SHP77 treated with DMSO at 0.1 percent for 48 hours (cell line): ENCODE measurements at regions not wholly inside any gene's neighbourhood (a gene's known extent, or its start where the extent isn't known, plus 50 kb on each side); places are given as distances from the start of the nearest gene placed in this dataset.
"Not testable (repeated sequence)": the region's sequence is repeated elsewhere in the genome, so short reads cannot be mapped to it uniquely, and the experiment has no call there.

Experiments
- DNase-seq: peaks from one replicate; lab custom pipeline; 2025; lab: John Stamatoyannopoulos, UW

DNA sequence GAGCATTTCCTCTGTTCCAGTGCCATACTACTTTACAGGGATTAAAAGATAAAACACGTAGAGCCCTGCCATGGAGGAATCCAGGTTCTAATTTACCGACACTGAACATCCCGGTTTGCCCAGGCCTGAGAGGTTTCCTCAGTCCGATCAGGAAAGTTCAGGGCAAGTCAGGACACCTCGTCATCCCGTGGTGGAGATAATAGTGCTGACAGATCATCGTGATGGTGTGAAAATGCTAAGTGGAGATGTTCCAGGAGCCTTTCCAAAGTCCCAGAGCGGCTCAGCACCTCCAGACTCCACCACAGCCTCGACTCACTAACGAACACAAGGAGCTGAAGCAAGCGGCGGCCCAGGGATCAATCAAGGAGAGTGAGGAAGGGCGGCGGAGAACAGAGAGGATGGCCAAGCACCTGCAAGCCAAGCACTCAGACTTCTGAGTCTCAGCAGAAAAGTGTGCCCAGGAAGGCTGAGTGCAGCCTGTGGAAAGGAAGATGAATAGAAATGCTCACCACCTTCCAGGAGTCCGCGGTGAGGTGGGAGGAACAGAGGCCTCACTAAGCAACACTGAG, 103.7 kb upstream of the VWC2 start:
- no peak for DNase-seq

- DNase-seq = no peak
Measured at GRCh38 chr7:49670991-49671390, 102.4 kb upstream of the VWC2 start.

DNA sequence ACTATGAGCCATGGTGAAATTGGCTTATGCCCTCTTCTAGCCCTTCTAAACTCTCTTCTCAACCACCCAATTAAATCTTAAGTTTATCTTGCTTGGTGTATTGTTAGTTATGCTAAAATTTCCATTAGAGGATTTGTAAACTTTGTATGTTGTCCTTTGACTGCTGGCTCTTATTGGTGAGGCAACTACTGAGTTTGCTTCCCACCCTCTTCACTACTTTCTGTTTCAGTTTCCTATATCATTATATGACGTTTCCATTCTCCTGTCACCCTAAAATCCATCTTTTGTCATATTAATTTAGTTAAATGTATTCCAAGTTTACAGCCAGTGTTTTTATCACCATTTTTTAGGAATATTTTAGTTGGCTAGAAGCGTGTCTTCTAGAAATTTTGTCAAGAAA, 80.9 kb upstream of the VWC2 start:
- DNase-seq = no peak

DNA sequence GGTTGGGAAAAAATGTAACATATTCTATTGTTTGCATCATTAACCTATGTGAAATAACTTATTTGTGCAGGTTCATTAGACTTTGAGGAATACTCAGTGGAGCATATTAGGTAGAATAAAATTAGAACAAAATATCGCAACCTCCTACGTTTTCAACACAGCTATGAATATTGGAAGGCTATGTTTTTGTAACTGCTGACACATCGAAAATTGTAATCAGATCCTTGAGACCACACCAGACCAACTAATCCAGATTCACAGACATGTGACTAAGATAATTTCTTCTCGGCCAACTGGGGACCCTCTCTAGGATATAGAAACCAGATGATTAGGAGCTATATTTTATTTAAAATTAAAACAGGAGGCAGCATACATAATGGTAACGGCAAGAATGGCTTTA, 77.5 kb upstream of the VWC2 start:
- no peak for DNase-seq

DNA sequence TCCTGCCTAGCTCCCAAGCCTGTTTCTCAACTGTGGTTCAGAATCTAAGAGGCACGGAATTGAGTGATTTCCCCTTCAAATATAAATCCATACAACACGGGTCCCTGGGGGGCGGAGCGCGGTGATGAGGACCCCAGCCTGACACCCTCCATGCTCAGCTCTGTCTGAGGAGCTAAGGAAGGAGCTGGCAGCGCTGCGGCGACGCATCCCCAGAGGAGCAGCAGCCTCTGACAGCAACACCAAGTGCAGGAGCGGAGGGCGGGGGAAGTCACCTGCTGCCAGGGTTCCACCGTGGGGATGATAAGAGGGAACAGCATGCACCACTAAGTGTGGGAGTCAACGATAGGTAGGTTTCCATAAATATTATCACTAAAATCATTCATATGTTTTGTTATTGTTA, 72.6 kb upstream of the VWC2 start:
- DNase-seq = no peak

DNA sequence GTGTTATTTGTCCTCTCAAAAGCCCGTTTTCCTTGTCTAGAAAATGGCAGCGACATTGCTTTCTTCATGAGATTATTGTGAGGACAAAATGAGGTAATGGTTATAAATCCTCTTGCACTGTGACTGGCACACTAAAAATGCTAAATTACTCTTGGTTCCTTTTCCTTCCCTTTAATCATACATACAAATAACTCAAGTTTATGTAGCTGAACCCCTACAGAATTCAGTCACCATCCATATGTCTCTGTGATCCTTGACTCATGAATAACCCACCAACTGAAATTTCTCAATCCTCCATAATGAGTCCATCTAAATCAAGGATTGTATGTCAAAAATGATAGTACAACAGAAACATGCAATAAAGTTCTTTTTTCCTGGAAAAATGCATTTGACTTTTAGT, 71.3 kb upstream of the VWC2 start:
- DNase-seq = no peak

- no peak for DNase-seq
Measured at GRCh38 chr7:49703337-49703736, 70.1 kb upstream of the VWC2 start.

DNA sequence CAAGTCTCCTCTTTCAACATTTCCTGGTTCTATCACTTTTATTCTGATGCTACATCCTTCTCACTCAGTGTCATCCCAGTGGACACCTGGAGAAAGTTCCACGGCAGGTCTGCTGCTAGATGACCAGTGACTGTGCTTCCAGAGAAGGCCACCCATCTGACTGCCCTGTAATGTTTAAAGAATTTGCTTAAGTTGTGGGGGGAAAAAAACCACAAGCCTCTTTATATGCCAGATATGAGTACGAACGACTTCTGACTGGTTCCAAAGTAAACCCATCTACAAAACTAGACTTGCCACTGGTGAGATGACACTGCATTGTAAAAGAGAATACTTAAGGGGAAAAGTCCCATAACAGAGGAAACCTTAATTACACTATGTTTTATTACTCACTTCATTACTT, 69.6 kb upstream of the VWC2 start:
- DNase-seq = no peak

- DNase-seq = no peak
Measured at GRCh38 chr7:49706106-49706505, 67.3 kb upstream of the VWC2 start.

- no peak for DNase-seq
Measured at GRCh38 chr7:49707891-49708290, 65.5 kb upstream of the VWC2 start.

DNA sequence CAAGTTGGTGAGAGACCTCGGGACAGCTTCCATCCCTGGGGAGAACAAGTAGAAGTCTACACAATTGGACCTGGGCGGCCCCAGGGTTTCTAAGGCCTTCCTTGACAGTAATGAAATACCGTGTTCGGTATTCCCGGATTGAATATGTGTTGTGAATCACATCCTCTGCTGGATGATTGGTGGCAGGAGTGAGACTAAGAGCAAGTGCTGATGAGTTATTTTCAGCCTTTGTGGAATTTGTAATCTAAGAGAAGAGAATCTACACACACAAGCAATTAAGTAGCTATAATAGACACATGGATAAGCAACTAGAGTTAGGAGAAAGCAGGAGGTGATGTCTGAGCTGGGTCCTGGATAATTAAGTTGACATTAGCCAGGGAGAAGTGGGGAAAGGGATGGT, 64.8 kb upstream of the VWC2 start:
- no peak for DNase-seq

DNA sequence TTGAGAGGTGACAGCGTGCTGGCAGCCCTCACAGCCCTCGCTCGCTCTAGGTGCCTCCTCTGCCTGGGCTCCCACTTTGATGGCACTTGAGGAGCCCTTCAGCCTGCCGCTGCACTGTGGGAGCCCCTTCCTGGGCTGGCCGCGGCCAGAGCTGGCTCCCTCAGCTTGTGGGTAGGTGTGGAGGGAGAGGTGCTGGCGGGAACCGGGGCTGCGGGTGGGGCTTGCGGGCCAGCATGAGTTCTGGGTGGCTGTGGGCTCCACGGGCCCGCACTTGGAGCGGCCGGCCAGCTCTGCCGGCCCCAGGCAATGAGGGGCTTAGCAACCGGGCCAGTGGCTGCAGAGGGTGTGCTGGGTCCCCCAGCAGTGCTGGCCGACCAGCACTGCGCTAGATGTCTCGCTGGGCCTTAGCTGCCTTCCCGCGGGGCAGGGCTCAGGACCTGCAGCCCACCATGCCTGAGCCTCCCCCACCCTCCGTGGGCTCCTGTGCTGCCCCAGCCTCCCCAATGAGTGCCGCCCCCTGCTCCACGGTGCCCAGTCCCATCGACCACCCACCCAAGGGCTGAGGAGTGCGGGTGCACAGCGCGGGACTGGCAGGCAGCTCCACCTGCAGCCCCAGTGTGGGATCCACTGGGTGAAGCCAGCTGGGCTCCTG, 62.2 kb upstream of the VWC2 start:
- DNase-seq = not testable (repeated sequence)

DNA sequence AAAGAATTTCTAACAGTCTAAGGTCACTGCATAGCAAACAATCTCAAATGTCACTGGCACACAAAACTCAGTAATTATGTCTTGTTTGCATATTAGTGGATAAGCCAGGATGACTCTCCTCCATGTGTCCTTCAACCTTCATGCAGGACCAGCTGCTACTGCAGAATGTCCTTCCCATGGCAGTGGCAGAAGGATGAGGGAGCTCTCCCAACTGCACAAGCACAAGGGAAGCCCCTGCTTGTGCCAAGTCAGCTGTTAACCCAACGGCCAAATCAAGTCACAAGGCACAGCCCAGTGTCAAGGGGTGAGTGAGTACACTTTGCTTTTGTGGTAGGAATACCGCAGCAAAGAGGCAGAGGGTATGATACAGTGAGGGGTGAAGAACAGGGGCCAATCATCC, 59.3 kb upstream of the VWC2 start:
- no peak for DNase-seq

- no peak for DNase-seq
Measured at GRCh38 chr7:49715486-49715885, 58.0 kb upstream of the VWC2 start.

DNA sequence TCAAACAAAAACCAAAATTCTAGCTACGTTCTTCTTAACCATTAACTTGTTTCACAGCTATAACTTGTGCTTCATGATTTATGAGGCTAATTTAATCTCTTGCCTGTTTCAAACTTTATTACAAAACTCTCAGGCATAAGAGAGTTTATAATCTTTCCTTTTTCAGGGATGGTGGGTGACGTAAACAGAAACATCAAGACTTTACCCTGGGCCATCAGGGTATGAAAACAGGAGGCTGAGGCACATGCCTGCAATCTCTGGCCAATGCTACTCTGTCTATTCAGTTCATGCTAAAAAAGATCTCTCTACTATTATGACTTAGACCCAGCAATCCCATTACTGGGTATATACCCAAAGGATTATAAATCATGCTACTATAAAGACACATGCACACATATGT, 55.9 kb upstream of the VWC2 start:
- DNase-seq = no peak

DNA sequence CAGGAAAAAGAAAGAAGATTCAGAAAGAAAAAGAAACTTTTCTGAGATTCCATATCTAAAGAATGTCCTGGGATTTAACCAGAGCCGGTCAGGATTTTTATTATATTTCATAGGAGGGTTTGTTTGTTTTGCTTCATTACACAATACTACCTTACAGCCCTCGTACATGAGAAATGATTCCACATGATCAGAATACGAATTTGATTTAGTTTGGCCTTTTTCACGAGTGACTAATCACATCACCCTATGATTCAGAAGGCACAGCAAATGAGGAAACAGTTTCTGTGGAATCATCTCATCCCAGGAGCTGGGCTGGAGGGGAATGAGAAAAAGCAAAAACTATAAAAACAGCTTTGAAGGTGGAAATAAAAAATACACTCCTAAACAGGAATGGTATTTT, 54.7 kb upstream of the VWC2 start:
- no peak for DNase-seq

GRCh38 chr7:49721441-49721840, 52.0 kb upstream of the VWC2 start:
- no peak for DNase-seq
